Stimulated activated CD4-positive, alpha-beta T cell treated with anti-CD3 and anti-CD28 coated beads, Interleukin-12 subunit alpha, Interleukin-12 subunit beta, amount 100 ng/mL, for 24 hours (primary cell): ENCODE measurements at regions not wholly inside any gene's neighbourhood (a gene's known extent, or its start where the extent isn't known, plus 50 kb on each side); places are given as distances from the start of the nearest gene placed in this dataset.
"Not testable (repeated sequence)": the region's sequence is repeated elsewhere in the genome, so short reads cannot be mapped to it uniquely, and the experiment has no call there.

ENCODE experiments used
- DNase-seq, 2 experiments: peaks; one replicate each; pipeline ENCODE4 v3.0.0-alpha.2; 2020; ENCODE audit warnings: low read depth in 2 of 2

DNA sequence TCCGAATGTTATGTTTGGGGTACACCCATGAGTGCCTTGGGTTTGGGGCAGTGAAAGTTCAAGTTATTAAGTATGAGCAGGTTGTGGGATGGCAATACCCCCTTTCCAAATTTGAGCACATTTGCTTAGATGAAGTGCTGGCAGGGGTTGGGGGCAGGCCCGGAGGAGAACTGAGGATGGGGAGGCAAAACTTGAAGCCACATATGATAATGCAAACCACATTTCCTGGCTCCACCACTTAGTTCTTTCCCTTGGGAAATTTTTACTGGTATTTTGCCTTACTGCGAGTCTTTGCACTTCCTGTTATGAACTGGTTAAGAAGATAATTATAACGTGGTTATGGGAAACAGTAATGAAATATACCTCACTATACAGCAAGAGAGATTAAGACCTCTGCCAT, 336.0 kb upstream of the ONECUT1 start:
- no peak for DNase-seq

DNA sequence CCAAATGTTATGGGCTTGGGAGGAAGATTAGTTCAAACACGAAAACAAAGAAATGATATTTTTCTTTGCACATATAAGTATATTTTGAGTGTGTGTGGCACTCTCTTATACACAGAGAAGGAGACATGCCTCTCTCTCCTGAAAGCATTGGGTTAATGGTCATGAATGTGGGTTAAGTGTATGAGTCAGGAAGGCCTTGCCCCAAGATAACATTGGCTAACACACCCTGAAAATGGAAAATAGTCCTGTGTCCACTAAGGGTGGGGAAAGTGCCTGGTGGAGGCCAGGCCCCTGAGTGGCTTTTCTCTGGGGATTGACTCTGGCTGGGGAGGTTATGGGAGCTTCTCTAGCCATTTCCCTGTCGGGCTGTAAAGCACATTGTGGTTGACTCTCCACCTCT, 332.7 kb upstream of the ONECUT1 start:
- DNase-seq = no peak

DNA sequence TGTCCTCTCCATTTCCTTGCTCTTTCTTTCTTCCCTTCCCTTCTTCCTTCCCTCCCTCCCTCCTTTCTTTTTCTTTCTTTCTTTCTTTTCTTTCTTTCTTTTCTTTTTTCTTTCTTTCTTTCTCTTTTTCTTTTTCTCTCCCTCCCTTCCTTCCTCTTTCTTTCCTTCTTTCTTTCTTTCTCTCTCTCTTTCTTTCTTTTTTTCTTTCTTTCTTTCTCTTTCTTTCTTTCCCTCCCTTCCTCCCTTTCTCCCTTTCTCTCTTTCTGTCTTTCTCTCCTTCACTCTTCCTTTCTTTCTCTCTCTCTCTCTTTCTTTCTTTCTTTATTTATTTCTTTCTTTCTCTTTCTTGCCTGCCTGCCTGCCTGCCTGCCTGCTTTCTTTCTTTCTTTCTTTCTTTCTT, 326.8 kb upstream of the ONECUT1 start:
- DNase-seq = not testable (repeated sequence)

DNA sequence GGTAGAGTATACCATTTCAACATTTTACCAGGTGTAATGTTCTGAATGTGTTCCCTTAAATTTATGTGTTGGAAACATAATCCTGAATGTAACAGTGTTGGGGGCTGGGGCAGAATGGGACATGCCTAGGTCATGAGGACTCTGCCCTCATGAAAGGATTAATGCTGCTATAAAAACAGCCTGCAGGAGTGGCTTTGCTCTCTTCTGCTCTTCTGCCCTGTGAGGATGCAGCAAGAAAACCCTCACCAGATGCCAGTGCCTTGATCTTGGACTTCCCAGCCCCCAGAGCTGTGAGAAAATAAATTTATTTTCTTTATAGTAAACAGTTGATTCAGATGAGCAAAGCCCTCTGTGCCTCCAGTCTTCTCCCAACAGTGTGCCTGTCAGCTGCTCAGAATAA, 326.0 kb upstream of the ONECUT1 start:
- DNase-seq = no peak

DNA sequence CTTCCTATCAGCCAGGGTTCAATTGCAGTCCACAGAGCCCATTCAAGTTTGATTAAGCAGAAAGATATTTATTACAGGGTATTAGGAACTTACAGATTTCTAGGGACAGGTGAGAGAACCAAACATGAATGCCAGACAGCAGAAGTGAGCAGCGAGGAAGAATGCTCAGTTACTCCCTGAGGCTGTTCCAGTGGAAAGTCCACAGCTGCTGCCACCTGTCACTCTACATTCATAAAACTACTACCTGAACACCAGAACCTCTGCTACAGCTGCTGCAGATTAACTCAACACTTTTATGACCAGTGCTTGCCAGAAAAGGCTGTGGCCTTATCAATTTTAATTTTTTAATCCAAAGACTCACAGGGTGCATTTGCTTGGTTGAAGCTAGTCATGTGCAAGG, 325.4 kb upstream of the ONECUT1 start:
- DNase-seq = no peak

DNA sequence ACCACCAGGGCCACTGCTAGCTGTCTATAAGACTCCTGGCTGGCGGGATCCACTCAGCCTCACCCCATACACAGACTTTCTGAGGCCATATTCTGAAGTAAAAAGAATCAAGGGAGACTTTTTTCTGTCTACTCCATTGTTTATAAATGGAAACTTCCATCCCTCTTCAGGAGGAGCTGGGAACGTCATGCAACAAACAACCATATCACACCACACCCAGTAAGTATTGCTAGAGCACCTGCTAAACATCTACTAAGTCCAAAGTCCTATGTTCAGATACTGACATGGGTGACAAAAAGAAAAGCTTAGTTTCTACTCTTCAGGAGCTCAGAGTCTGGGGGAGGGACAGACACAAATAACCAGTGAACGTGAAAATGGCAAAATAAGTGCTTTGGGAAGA, 324.8 kb upstream of the ONECUT1 start:
- DNase-seq = no peak

DNA sequence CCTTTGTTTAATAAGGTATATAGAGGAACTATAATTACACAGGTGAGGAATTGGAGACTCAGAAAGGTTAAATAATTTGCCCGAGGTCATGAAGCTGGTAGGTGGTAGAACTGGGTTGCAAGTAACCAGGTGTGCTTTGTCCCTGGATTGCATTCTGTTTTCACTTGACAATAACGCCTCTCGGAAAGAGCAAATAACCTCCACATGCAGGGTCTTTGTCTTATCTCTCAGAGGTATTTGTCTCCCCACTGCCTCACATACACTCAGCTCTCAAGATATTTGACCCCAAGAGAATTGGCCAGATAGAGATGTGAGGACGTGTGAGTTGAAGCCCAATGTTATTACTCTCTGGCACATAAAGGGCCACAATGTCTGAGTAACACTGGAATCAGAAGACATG, 320.9 kb upstream of the ONECUT1 start:
- no peak for DNase-seq

DNA sequence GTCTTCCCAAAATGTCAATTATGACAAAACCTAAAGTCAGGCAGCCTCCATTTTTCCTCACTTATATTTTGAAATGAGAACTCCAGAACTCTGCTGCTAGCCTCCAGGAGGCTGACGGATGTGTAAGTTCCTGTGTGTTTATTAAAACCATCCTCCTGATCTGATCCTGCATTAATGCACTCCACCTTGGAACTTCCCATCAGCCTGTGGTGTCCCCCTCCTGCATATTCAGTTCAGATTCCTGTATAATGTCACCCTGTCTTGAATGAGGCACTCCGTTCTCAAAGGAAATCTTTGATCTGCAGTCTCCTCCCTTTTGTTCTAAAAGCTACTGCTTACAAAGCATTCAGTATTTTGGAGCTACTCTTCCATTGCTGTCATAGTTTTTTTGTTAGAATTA, 318.2 kb upstream of the ONECUT1 start:
- no peak for DNase-seq

DNA sequence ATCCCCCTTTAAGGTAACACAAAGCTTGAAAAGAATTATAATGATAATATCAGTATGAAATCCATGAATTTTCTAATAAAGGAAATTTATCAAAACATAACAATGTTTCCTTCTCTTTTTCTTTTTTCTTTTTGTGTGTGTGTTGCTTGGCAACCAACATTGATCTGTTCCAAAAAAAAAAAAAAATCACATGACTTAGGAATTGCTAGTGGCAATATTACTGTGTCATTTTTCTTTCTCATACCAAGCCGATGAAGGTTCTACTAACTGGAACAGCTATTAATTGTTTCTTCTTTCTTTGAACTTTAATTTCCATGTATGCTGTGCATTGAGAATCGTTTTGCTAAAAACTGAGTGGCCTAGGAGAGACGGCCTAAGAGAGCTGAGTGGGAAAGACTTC, 317.7 kb upstream of the ONECUT1 start:
- no peak for DNase-seq

DNA sequence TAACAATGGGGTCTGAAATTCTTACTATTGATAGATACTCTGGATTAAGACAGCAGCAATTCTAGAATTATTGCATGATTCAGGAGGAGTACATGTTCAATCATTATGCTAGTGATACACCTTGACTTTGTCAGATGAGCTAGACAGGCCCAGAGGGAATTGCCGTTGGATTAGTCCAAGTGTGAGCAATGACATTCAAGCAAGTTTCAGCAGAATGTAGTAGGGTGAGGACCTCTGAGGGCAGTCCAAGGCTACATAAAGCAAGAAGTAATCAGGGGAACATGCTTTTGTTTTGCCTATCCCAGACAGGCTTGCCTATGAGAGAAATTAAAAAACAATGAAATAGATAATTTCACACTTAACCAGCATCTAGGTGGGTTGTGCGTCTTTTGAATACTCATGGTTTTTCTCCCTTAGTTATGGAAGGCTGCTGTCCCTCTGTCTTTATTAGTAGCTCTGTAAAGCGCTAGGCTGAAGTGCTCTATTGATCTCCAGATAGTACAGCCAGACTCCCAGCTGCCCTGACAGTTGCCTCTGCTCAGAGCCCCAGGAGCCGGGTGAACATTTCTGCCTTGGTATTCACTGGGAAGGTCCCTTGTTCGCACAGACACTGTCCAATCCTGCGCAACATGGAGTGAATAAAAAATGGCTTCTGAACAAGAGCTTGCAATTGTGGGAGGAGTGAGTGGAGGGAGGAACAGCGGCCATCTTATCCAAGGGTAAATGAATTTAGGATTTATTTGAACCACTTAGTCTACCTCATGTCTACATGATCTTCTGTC, 316.6 kb upstream of the ONECUT1 start:
- DNase-seq = no peak

DNA sequence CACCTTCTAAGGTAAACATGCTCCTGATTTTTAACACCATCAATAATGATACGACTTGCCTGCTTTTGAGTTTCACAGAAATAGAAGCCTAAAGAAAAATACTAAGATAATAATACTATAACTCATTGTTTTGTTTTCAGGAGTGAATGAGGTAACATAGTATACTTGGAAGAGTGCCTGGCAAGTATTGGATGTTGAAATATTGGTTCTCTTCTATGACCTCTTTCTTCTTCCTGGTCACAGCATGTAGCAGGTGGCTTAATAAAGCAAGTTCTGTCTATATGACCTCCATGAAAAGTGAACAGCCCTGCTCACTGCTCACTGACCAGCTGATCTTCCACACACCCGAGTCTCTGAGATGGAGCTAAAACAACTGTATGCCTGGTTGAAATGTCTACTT, 312.3 kb upstream of the ONECUT1 start:
- no peak for DNase-seq

DNA sequence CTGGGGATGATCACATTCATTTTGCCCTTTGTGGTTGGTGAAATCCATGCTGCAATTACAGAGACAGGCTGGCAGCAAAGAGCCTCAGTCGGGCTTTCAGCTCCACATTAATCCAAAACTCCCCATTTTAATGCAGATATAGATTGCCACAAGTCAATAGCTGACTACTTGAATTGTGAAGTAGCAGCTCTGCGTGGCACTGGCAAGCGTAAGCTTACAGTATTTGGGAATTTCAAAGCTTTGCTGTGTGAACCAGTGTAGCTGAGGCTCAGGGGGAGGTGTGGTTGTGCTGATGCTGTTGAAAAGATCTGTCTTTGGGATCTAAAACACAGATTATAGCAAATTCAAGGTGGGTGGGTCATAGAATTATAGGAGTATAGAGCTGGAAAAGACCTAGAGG, 290.3 kb upstream of the ONECUT1 start:
- no peak for DNase-seq

DNA sequence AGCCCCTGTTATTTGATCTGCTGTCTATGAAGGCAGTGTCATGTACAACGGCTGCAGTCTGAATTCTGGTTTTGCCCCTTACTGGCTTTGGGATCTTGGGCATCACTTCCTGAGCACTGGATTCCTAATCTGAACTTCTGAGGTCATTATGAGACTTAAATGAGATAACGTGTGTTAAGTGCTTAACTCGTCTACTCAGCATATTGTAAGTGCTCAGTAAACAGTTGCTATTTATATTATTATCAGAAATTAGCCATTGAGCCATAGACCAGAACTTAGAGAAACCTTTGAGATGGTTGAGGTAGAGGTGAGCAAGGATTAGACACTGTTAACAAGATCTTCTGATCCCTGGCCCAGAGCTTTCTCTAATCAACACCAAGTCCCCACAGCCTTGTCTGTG, 284.1 kb upstream of the ONECUT1 start:
- no peak for DNase-seq

DNA sequence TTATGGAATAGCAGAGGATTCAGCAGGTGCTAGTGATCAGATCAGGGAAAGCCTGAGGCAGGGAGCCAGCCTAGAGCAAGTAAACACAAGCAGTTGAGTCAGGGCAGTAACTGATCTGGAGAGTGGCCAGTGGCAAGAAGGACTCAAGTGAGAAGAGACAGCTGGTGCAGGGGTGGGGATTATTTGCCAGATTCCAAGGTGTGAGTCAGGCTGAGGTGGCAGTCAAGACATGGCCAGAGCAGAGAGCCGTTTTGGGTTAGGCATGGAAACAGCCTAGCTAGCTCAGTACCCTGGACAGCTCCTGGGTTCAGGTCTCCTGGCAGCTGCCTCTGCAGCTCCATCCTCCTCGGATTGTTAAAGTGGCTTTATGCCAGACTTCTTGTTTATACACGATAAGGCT, 281.9 kb upstream of the ONECUT1 start:
- DNase-seq = peak in 1 of 2 experiments; percentile 4

DNA sequence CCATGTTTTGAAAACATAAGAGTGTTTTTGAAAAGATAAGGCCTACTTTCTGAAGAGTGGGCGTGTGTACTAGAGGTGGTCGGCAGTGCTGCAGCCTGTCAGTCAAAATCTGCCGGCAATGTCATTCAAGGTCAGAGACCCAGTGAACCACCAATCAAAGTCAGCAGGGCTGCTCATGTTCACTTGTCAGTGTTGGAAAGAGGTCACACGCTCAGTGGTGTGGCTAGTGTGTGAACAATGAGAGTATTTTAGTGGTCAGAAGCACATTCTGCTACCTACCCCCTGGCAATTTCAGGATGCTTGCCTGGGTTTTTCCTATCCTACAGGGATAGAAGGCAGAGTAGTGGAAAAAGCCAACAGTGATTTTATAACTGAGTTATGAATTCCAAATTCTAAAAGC, 278.5 kb upstream of the ONECUT1 start:
- no peak for DNase-seq

DNA sequence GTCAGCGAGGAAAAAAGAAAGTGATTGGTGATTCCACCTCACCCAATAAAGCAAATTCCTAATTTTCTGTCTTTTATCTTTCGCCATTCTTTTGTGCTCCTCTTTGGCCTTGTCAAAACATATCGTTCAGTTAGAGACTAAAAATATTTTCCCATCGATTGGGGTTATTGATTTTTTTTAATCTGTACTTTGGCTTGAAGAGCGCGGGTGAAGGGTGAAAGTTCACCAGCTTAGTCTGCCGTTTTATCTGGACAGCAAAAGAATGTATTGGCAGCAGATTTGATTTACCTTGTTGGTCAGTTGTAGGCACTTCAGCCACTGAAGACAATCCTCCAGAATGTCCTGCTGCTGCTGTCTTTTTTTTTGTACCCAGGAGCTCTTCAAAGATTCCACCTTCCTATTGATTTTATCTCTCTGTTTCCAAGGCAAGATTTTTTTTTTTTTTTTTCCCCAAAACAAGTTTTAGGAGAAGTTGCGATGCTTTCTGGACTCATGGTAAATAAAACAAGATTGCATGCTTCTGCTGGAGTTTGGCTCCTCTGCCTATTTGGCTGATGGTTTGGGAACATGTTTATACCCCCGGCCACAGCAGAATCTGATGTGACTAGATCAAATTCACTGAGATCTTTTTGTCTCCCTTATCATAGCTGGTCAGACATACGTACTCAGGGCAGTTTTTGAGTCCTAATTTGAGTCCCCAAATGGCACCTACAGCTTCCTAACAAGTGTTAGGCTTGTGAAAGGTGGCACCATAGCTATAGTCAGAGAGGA, 269.3 kb upstream of the ONECUT1 start:
- no peak for DNase-seq

DNA sequence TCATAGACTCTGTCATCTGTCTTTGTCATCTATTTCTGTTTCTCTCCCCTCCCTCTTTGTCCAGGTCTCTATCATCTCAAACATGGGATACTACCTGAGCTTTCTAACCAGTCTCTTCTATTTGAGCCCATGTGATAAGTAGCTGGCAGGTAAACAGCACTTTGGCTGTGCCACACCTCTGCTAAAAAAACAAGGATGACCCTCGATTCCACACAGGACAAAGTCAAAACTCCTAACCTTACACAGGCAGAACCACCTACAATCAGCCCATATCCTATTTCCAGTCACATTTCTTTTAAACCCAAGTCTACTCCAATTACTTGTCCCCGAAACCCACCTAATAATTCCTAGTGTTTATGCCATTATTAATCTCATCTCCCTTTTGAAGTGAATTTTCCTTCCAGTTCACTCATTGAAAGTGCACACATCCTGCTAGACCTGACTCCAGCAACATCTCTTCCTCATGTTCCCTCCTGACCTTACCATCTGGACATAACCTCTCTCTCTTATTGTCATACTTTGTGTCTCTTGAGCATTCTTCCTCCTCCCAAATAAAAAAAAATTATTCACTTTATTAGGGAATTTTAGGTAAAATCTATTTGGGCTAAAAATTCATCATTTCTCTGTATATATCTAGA, 256.1 kb upstream of the ONECUT1 start:
- no peak for DNase-seq

DNA sequence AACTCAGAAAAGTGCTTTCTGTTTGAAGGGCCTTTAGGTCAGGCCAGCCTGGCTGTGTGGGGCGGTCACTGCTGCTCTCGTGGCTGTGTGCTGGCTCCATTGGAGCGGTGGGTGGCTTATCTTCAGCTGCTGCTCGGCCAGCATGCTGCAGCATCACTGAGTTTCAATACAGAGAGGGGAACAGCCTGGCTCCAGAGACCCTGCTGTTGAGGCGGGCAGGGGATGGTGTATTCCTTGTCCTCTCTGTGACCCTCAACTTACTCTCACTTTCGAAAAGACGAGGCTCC, 248.5 kb upstream of the ONECUT1 start:
- no peak for DNase-seq

DNA sequence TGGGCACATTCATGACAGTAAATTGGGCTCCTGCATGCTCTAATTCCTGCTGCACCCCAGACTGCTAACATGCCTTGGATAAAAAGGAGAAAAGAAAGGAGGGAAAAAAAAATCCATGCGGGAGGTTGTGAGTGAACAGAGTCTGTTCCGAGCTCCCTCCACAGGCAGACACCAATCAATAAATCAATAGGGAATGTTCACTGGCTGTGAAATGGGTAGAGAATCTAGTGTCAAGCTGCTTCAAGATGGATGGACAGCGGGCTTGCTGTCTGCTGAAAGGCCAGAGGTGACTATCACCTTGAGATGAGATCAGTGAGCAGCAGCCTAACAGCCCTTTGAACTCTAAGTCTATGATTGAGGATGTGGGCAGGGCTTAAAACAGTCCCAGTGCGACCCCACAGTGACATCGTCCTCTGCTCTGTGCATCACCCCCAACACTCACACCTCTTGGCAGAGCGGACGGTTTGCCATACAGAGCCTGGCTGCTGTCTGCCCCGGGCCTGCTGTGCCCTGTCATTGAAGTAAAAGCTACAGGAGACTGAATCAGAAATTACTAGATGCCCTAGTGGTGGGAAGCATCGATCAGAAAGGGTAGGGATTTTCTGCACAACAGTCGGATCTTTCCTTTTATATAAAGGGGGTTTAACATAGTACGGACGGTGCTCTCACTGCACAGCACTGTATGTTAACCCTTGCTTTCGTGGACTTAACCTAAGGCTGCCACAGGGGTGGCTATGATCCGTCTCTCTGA, 247.9 kb upstream of the ONECUT1 start:
- no peak for DNase-seq

DNA sequence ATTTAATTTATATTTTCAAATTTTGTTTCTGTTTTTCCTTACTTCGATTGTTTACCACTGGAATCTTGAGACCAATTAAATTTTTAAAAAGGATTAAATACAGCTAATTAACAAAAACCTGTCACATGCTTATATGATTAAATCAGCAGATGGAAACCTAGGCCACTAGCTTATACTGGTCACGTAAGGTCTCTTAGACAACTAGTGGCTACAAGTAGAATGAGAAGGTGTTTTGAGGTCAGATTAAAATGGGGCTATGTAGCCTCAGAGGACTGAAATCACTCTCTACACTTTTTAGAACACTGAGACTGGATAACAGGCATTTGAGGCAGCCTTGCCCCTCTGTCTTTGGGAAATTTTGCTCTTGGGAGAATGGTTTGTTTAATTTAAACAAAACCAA, 246.5 kb upstream of the ONECUT1 start:
- no peak for DNase-seq

DNA sequence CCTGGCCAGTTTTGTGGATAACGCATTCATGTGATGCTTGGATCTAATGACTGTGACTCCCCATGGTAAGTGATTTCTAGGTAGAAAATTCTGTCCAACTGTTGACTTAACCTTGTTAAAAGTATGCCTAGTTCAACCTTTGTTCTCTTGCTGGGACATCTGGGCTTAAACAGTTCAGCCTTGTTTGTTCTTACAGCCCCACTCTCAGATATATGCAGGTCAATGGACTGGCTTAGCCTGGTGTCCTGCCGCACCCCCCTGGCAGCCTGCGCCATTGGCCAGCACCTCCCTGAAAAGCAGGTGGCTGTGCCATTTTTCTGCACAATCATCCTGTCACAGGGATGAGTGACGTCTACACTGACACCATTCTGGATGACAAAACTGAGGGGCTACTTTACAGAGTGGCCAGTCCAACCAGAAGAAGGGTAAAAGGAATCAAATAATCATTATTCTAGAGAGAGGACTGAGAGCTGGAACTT, 244.7 kb upstream of the ONECUT1 start:
- DNase-seq = no peak

DNA sequence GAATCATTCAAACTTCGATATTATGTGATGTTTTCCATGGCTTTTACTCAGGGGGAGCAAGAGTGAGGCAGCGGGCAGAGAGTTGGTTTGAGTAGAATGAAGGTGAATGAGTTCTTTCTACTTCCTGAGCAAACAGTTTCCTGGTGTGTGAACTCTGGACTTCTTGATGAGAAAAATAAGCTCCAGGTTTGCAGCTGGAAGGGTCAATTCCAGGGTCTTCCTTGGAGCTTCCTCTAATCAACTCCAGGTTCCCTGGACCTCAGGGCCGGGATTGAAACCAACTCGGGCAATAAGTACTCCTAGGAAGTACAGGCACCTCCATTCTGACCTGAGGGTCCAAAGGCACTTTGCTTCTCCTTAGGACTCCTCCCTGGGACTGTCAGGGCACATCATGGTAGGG, 243.6 kb upstream of the ONECUT1 start:
- no peak for DNase-seq
